ENCODE measurements at regions not wholly inside any gene's neighbourhood (a gene's known extent, or its start where the extent isn't known, plus 50 kb on each side); places are given as distances from the start of the nearest gene placed in this dataset.
"Not testable (repeated sequence)": the region's sequence is repeated elsewhere in the genome, so short reads cannot be mapped to it uniquely, and the experiment has no call there.

GRCh38 chr15:23773093-23773492 is 86.0 kb upstream of the NDN start:
- H3K36me3 ChIP-seq (ENCODE audit: control insufficient read depth, insufficient read depth, low read length) = no peaks in the 10 kb centered on the region
- H3K27me3 ChIP-seq (ENCODE audit: control insufficient read depth, insufficient read depth, low read length) = no peaks in the 10 kb centered on the region
- DNase-seq = no peak
- H3K9me3 ChIP-seq (replicated peaks; ENCODE audit: control insufficient read depth, low read depth, low read length) = no peaks in the 10 kb centered on the region
- no peaks in the 10 kb centered on the region for H3K4me1 ChIP-seq (ENCODE audit: control insufficient read depth, insufficient read depth, low read length)
- no peak overlapping the region for H3K4me3 ChIP-seq (ENCODE audit: low read length)
- H3K27ac ChIP-seq (ENCODE audit: low read length) = no peak overlapping the region

GRCh38 chr15:23787346-23788105 is 100.4 kb upstream of the NDN start:
- H3K4me1 ChIP-seq (ENCODE audit: control insufficient read depth, insufficient read depth, low read length) = peaks cover 6% of the 10 kb centered on the region
- H3K27me3 ChIP-seq (ENCODE audit: control insufficient read depth, insufficient read depth, low read length) = no peaks in the 10 kb centered on the region
- 0% methylated on average over 1 of the region's 2 CpGs for WGBS (ENCODE audit: insufficient coverage)
- peak overlapping the region; percentile 50 for H3K27ac ChIP-seq (ENCODE audit: low read length)
- H3K4me3 ChIP-seq (ENCODE audit: low read length) = no peak overlapping the region
- peaks cover 3% of the 10 kb centered on the region for H3K9me3 ChIP-seq (replicated peaks; ENCODE audit: control insufficient read depth, low read depth, low read length)
- H3K36me3 ChIP-seq (ENCODE audit: control insufficient read depth, insufficient read depth, low read length) = no peaks in the 10 kb centered on the region
- peak; percentile 88 for DNase-seq

GRCh38 chr15:23793191-23793680 is 106.1 kb upstream of the NDN start:
- peak overlapping the region; percentile 59 for H3K27ac ChIP-seq (ENCODE audit: low read length)
- DNase-seq = peak; percentile 50
- no peaks in the 10 kb centered on the region for H3K27me3 ChIP-seq (ENCODE audit: control insufficient read depth, insufficient read depth, low read length)
- no peaks in the 10 kb centered on the region for H3K36me3 ChIP-seq (ENCODE audit: control insufficient read depth, insufficient read depth, low read length)
- no peak overlapping the region for H3K4me3 ChIP-seq (ENCODE audit: low read length)
- H3K9me3 ChIP-seq (replicated peaks; ENCODE audit: control insufficient read depth, low read depth, low read length) = peaks cover 14% of the 10 kb centered on the region
- H3K4me1 ChIP-seq (ENCODE audit: control insufficient read depth, insufficient read depth, low read length) = peaks cover 12% of the 10 kb centered on the region
- WGBS (ENCODE audit: insufficient coverage) = 61% methylated on average over 3 of the region's 6 CpGs

GRCh38 chr15:23797747-23798446 is 110.8 kb upstream of the NDN start:
- Histone ChIP-seq H3K27me3 (ENCODE audit: control insufficient read depth, insufficient read depth, low read length) (no peaks in the 10 kb centered on the region), H3K4me3 (ENCODE audit: low read length) (no peak overlapping the region), H3K36me3 (ENCODE audit: control insufficient read depth, insufficient read depth, low read length) (no peaks in the 10 kb centered on the region), H3K9me3 (replicated peaks; ENCODE audit: control insufficient read depth, low read depth, low read length) (peaks cover 14% of the 10 kb centered on the region), H3K4me1 (ENCODE audit: control insufficient read depth, insufficient read depth, low read length) (peaks cover 13% of the 10 kb centered on the region), H3K27ac (ENCODE audit: low read length) (peak overlapping the region; percentile 25)
- 40% methylated on average over 22 of the region's 22 CpGs for WGBS (ENCODE audit: insufficient coverage)
- DNase-seq = peak; percentile 81

- DNase-seq = no peak
- WGBS (ENCODE audit: insufficient coverage) = 57% methylated on average over 1 of the region's 2 CpGs
- H3K36me3 ChIP-seq (ENCODE audit: control insufficient read depth, insufficient read depth, low read length) = no peaks in the 10 kb centered on the region
- no peaks in the 10 kb centered on the region for H3K27me3 ChIP-seq (ENCODE audit: control insufficient read depth, insufficient read depth, low read length)
- H3K9me3 ChIP-seq (replicated peaks; ENCODE audit: control insufficient read depth, low read depth, low read length) = peaks cover 4% of the 10 kb centered on the region
- H3K4me1 ChIP-seq (ENCODE audit: control insufficient read depth, insufficient read depth, low read length) = peaks cover 6% of the 10 kb centered on the region
- no peak overlapping the region for H3K27ac ChIP-seq (ENCODE audit: low read length)
- H3K4me3 ChIP-seq (ENCODE audit: low read length) = no peak overlapping the region
These were observed 114.8 kb upstream of the NDN start for GRCh38 chr15:23801881-23802280.

- not testable (repeated sequence) for H3K27me3 ChIP-seq (ENCODE audit: control insufficient read depth, insufficient read depth, low read length); H3K9me3 ChIP-seq (replicated peaks; ENCODE audit: control insufficient read depth, low read depth, low read length); DNase-seq; H3K4me1 ChIP-seq (ENCODE audit: control insufficient read depth, insufficient read depth, low read length); H3K4me3 ChIP-seq (ENCODE audit: low read length); H3K27ac ChIP-seq (ENCODE audit: low read length); H3K36me3 ChIP-seq (ENCODE audit: control insufficient read depth, insufficient read depth, low read length)
- 88% methylated on average over 34 of the region's 37 CpGs for WGBS (ENCODE audit: insufficient coverage)
These were observed 115.9 kb upstream of the NDN start for GRCh38 chr15:23802896-23803435.

GRCh38 chr15:23806980-23807379 is 119.9 kb upstream of the NDN start:
- WGBS (ENCODE audit: insufficient coverage) = no CpG with 5 or more reads among the region's 3 CpGs
- no peak for DNase-seq
- Histone ChIP-seq H3K27me3 (ENCODE audit: control insufficient read depth, insufficient read depth, low read length) (no peaks in the 10 kb centered on the region), H3K9me3 (replicated peaks; ENCODE audit: control insufficient read depth, low read depth, low read length) (peaks cover 11% of the 10 kb centered on the region), H3K4me1 (ENCODE audit: control insufficient read depth, insufficient read depth, low read length) (no peaks in the 10 kb centered on the region), H3K36me3 (ENCODE audit: control insufficient read depth, insufficient read depth, low read length) (no peaks in the 10 kb centered on the region), H3K27ac (ENCODE audit: low read length) (no peak overlapping the region), H3K4me3 (ENCODE audit: low read length) (no peak overlapping the region)

- H3K27me3 ChIP-seq (ENCODE audit: control insufficient read depth, insufficient read depth, low read length) = no peaks in the 10 kb centered on the region
- DNase-seq = no peak
- no peak overlapping the region for H3K4me3 ChIP-seq (ENCODE audit: low read length)
- WGBS (ENCODE audit: insufficient coverage) = 54% methylated on average over 7 of the region's 7 CpGs
- no peaks in the 10 kb centered on the region for H3K4me1 ChIP-seq (ENCODE audit: control insufficient read depth, insufficient read depth, low read length)
- peaks cover 11% of the 10 kb centered on the region for H3K9me3 ChIP-seq (replicated peaks; ENCODE audit: control insufficient read depth, low read depth, low read length)
- no peaks in the 10 kb centered on the region for H3K36me3 ChIP-seq (ENCODE audit: control insufficient read depth, insufficient read depth, low read length)
- H3K27ac ChIP-seq (ENCODE audit: low read length) = no peak overlapping the region
These were observed 136.4 kb upstream of the NDN start for GRCh38 chr15:23823508-23823907.

- H3K4me1 ChIP-seq (ENCODE audit: control insufficient read depth, insufficient read depth, low read length) = no peaks in the 10 kb centered on the region
- no peak overlapping the region for H3K4me3 ChIP-seq (ENCODE audit: low read length)
- no CpG with 5 or more reads among the region's 1 CpG for WGBS (ENCODE audit: insufficient coverage)
- H3K9me3 ChIP-seq (replicated peaks; ENCODE audit: control insufficient read depth, low read depth, low read length) = no peaks in the 10 kb centered on the region
- DNase-seq = peak; percentile 85
- H3K36me3 ChIP-seq (ENCODE audit: control insufficient read depth, insufficient read depth, low read length) = no peaks in the 10 kb centered on the region
- H3K27ac ChIP-seq (ENCODE audit: low read length) = no peak overlapping the region
- no peaks in the 10 kb centered on the region for H3K27me3 ChIP-seq (ENCODE audit: control insufficient read depth, insufficient read depth, low read length)
These were observed 141.7 kb upstream of the NDN start for GRCh38 chr15:23828786-23829185.

GRCh38 chr15:23835953-23836352 is 148.8 kb upstream of the NDN start:
- peaks cover 4% of the 10 kb centered on the region for H3K9me3 ChIP-seq (replicated peaks; ENCODE audit: control insufficient read depth, low read depth, low read length)
- no peaks in the 10 kb centered on the region for H3K27me3 ChIP-seq (ENCODE audit: control insufficient read depth, insufficient read depth, low read length)
- no peak overlapping the region for H3K27ac ChIP-seq (ENCODE audit: low read length)
- H3K4me3 ChIP-seq (ENCODE audit: low read length) = no peak overlapping the region
- no CpG with 5 or more reads among the region's 2 CpGs for WGBS (ENCODE audit: insufficient coverage)
- DNase-seq = no peak
- no peaks in the 10 kb centered on the region for H3K36me3 ChIP-seq (ENCODE audit: control insufficient read depth, insufficient read depth, low read length)
- no peaks in the 10 kb centered on the region for H3K4me1 ChIP-seq (ENCODE audit: control insufficient read depth, insufficient read depth, low read length)

All from muscle of leg (tissue), 3 donors.